ENCODE measurements at regions not wholly inside any gene's neighbourhood (a gene's known extent, or its start where the extent isn't known, plus 50 kb on each side); places are given as distances from the start of the nearest gene placed in this dataset.

DNA sequence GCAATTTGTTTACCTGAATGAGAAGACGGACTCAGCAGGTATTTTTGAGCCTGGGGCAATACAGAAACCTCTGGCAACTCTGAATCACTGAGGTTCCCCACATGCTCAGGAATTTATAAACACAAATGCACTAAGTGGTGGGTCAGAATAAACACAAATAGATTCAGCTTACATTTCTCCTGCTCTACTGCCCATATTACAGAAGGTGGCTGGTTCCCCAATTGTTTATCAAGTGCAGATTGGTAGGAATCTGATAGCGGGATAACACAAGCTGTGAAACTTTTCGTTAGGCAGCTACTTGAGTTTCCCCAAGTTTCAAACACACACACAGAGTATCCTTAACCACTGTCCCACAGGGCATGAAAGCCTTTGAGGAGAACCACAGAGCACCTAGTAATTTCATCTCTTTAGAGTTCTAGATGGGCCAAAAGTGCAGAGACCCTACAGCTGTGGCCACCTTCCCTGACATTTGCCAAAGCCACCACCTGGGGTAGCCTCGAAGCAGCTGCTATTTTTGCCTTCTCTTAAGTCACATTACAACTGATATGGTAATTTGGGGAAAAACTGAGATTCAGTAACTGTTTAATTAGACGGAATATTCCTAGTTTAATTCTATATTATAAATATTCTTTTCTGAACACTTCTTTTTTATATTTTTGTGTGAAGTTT is 204.2 kb upstream of the PTCHD4 start:
- TF ChIP-seq, protein P1, sequence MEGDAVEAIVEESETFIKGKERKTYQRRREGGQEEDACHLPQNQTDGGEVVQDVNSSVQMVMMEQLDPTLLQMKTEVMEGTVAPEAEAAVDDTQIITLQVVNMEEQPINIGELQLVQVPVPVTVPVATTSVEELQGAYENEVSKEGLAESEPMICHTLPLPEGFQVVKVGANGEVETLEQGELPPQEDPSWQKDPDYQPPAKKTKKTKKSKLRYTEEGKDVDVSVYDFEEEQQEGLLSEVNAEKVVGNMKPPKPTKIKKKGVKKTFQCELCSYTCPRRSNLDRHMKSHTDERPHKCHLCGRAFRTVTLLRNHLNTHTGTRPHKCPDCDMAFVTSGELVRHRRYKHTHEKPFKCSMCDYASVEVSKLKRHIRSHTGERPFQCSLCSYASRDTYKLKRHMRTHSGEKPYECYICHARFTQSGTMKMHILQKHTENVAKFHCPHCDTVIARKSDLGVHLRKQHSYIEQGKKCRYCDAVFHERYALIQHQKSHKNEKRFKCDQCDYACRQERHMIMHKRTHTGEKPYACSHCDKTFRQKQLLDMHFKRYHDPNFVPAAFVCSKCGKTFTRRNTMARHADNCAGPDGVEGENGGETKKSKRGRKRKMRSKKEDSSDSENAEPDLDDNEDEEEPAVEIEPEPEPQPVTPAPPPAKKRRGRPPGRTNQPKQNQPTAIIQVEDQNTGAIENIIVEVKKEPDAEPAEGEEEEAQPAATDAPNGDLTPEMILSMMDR (IDR thresholded peaks at IDR 0.05; ENCODE audit: low read length, missing control alignments), result no peak
- no peak for DNase-seq (ENCODE audit: low read depth)
- no peak overlapping the region for H3K4me3 ChIP-seq (replicated peaks; ENCODE audit: low read depth, low read length)

DNA sequence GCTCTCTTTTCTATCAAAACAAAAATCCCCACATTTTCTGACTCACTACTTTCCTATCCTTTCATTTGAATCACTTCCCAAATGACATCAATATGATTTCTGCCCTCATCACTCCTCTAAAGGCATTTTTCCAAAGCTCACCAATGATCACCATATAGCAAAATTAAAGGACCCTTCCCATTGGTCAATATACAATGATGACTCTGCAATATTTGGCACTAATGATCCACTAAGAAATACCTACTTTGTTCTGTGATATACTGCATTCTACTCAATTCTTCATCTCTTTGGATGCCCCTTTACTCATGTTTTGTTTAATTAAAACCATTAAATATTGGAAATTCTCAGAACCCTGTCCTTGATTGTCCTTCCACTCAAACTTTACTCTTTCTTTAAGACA is 200.3 kb upstream of the PTCHD4 start:
- DNase-seq (ENCODE audit: low read depth), result no peak
- TF ChIP-seq, protein P1 (IDR thresholded peaks at IDR 0.05; ENCODE audit: low read length, missing control alignments), result no peak

DNA sequence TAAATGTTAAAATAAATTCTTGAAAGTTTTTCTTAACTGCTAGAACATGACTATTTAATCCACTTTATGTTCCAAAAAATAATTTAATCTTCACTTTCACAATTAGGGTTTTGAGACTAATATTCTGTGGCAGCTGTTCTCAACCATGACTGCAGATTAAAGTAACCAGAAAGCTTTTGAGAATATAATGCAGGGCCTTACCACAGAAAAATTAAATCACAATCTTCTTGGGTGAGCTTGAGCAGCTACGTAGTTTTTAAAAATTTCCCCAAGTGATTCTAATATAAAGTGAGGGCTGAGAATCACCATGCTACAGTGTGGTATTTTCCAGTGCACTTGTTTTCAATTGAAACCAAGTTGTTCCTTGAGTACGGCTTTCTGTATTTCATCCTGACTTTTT is 196.6 kb upstream of the PTCHD4 start:
- TF ChIP-seq, protein P1 (IDR thresholded peaks at IDR 0.05; ENCODE audit: low read length, missing control alignments), result no peak
- DNase-seq (ENCODE audit: low read depth), result no peak
- no peak overlapping the region for H3K4me3 ChIP-seq (replicated peaks; ENCODE audit: low read depth, low read length)

More for the DNA sequence above, 200.3 kb upstream of the PTCHD4 start:
- no peak overlapping the region for H3K4me3 ChIP-seq (replicated peaks; ENCODE audit: low read depth, low read length)

DNA sequence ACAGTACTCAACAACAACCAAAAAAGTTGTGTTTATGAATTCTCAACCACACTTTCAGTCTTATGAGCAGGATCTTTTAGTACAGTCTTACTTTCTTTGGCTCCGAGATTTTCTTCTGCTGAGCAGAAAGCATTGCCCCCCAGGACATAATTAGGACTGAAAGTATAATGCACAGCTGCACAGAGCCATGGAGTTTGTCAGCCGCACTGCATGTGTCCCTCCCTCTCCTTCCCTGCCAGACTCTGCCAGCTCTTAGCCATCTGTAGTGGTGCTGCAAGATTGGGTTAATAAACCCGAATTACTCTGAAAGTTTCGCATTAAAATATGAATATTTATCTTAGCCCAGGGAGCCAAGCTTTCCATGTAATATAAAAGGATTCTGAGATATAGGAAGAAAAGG is 179.6 kb upstream of the PTCHD4 start:
- no peak for DNase-seq (ENCODE audit: low read depth)
- no peak overlapping the region for H3K4me3 ChIP-seq (replicated peaks; ENCODE audit: low read depth, low read length)
- TF ChIP-seq, protein P1 (IDR thresholded peaks at IDR 0.05; ENCODE audit: low read length, missing control alignments), result no peak

DNA sequence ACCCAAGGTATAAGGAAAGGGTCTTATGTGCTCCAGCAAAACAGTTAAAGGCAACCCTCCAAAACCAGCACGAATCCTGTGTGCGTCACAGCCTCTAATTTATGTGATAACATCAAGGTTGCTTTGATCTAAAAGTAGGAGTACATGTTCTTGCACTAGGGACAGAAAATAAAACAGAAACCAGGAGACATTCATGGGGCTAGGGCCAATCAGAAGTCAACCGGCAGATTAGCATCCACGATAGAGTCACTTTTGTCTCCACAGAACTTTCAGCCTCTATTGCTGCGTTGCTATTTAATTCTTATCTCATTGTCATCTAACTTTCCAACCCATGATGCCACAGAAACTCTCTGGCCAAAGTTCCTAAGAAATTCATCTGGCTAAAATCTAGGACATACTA is 178.8 kb upstream of the PTCHD4 start:
- H3K4me3 ChIP-seq (replicated peaks; ENCODE audit: low read depth, low read length), result no peak overlapping the region
- TF ChIP-seq, protein P1 (IDR thresholded peaks at IDR 0.05; ENCODE audit: low read length, missing control alignments), result no peak
- no peak for DNase-seq (ENCODE audit: low read depth)

DNA sequence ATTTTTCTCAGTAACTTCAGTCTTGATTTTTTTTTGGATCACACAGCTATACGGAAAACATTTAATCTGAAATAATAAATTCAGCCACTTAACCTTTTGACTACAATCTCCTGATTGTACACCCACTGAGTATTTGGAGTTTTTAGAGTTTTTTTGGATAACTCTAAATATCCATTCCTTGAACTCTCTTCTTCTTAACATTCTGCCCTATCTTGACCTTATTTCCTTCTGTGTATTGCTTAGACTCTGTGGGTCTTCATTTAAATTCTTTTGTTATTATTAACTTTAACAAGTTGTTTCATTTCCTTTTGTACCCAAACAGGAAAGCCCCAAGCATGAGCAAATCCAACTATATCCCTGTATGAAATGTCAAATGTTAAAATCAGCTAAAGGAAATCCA is 170.2 kb upstream of the PTCHD4 start:
- TF ChIP-seq, protein P1 (IDR thresholded peaks at IDR 0.05; ENCODE audit: low read length, missing control alignments), result no peak
- no peak overlapping the region for H3K4me3 ChIP-seq (replicated peaks; ENCODE audit: low read depth, low read length)
- DNase-seq (ENCODE audit: low read depth), result no peak

DNA sequence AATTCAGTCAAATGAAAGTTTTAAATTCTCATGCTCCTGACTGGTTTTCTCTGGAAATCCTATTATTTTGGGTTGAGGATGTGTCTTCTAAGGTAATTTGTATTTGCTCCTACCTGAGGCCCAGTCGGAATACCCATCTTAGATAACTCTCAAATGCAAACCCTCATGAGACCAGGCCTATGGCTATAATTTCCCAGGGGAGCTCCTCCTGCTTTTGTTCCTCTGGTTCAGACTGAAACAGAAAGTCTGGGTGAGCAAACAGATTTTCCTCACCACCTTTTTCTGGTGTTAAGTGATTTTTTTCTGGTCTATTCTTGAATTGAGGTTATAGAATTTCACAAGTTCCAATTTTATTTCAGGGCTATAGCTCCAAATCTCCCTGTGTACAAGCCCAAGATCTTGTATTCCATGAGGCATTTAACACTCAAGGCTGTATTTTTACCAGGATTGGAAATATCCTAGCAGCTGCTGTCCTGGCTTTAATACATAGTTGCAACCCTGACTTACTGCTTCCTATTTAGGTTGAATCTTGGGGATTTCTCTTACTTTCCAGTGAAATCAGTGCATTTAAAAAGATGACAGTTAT is 169.1 kb upstream of the PTCHD4 start:
- TF ChIP-seq, protein P1 (IDR thresholded peaks at IDR 0.05; ENCODE audit: low read length, missing control alignments), result no peak
- DNase-seq (ENCODE audit: low read depth), result no peak

More for the DNA sequence above, 169.1 kb upstream of the PTCHD4 start:
- H3K4me3 ChIP-seq (replicated peaks; ENCODE audit: low read depth, low read length), result no peak overlapping the region
